DOHH2 (cell line): ENCODE measurements at regions not wholly inside any gene's neighbourhood (a gene's known extent, or its start where the extent isn't known, plus 50 kb on each side); places are given as distances from the start of the nearest gene placed in this dataset.

Source experiments
- EZH2phosphoT487 ChIP-seq: fragments of 200-600 bp; sonication (generic); IDR thresholded peaks from 2 replicates; pipeline ENCODE4 v1.6.1; 2017; ENCODE audit warnings: borderline replicate concordance, mild to moderate bottlenecking, antibody characterized with exemption, low read length, moderate library complexity, mixed read lengths
- TF ChIP-seq, protein P1 (sequence below): fragments of 200-600 bp; sonication (generic); IDR thresholded peaks from one replicate; pipeline ENCODE4 v1.5.1; 2014; ENCODE audit warnings: antibody characterized with exemption, mild to moderate bottlenecking, low read depth, low read length; ENCODE audit not compliant: poor library complexity, severe bottlenecking

DNA sequence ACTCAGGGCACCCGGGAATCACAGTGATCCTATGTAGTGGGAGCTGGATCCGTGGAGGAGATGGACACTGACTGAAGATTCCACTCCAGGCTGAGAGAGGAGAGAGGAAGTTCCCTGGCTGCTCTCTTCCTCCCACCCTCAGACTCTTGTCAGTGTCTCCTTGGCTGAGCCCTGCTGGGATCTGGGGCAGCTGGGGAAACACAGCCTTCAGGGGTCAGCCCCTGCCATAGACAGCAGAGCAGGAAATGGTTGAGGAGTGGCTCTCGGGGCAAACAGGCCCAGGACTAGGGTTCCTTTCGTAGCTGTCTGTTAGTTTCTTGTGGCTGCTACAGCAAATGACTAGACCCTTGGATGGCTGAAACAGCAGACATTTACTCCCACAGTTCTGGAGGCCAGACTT, 174.4 kb upstream of the BMPER start:
- TF ChIP-seq, protein P1, sequence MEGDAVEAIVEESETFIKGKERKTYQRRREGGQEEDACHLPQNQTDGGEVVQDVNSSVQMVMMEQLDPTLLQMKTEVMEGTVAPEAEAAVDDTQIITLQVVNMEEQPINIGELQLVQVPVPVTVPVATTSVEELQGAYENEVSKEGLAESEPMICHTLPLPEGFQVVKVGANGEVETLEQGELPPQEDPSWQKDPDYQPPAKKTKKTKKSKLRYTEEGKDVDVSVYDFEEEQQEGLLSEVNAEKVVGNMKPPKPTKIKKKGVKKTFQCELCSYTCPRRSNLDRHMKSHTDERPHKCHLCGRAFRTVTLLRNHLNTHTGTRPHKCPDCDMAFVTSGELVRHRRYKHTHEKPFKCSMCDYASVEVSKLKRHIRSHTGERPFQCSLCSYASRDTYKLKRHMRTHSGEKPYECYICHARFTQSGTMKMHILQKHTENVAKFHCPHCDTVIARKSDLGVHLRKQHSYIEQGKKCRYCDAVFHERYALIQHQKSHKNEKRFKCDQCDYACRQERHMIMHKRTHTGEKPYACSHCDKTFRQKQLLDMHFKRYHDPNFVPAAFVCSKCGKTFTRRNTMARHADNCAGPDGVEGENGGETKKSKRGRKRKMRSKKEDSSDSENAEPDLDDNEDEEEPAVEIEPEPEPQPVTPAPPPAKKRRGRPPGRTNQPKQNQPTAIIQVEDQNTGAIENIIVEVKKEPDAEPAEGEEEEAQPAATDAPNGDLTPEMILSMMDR = no peak
- TF ChIP-seq EZH2phosphoT487 = no peak
